Keratinocyte (primary cell): ENCODE measurements at regions not wholly inside any gene's neighbourhood (a gene's known extent, or its start where the extent isn't known, plus 50 kb on each side); places are given as distances from the start of the nearest gene placed in this dataset.
A peak's percentile ranks its signal among the peaks of the same experiment; 100 is the strongest.

Source experiments
- DNase-seq: peaks from one replicate; pipeline ENCODE4 v3.0.0-alpha.2; 2011; ENCODE audit warnings: low read depth, missing footprints, low spot score
- FAIRE-seq: peaks from 2 replicates; lab custom pipeline; 2011; peaks lifted over from hg19 to GRCh38; lab: Jason Lieb, UNC
- H2AFZ ChIP-seq: 2 replicates; pipeline ENCODE4 v1.6.0; 2012; ENCODE audit warnings: low read length, control low read depth, inconsistent platforms; ENCODE audit not compliant: control insufficient read depth
- H3K27ac ChIP-seq: 2 replicates; pipeline ENCODE4 v1.5.1; 2011; ENCODE audit warnings: low read length; ENCODE audit not compliant: control insufficient read depth, insufficient read depth
- H3K27me3 ChIP-seq: 3 replicates; pipeline ENCODE4 v1.6.0; 2011; ENCODE audit warnings: low read length; ENCODE audit not compliant: control insufficient read depth, insufficient read depth; ENCODE audit errors: extremely low read depth
- H3K36me3 ChIP-seq, 2 experiments: 2 replicates in 1 of 2; 3 replicates in 1 of 2; pipeline ENCODE4 v1.5.1; 2011; ENCODE audit warnings: low read length in 2 of 2, mild to moderate bottlenecking in 1 of 2; ENCODE audit not compliant: control insufficient read depth in 2 of 2, insufficient read depth in 2 of 2; ENCODE audit errors: extremely low read depth in 1 of 2
- H3K4me1 ChIP-seq: 3 replicates; pipeline ENCODE4 v1.5.1; 2011; ENCODE audit warnings: low read length; ENCODE audit not compliant: control insufficient read depth, insufficient read depth; ENCODE audit errors: extremely low read depth
- H3K4me2 ChIP-seq: 3 replicates; pipeline ENCODE4 v1.6.0; 2011; ENCODE audit warnings: low read depth, low read length; ENCODE audit not compliant: control insufficient read depth, insufficient read depth; ENCODE audit errors: extremely low read depth
- H3K4me3 ChIP-seq, 3 experiments: fragments of 200-600 bp in 1 of 3; sonication (generic) in 1 of 3; 2 replicates in 2 of 3; 3 replicates in 1 of 3; pipeline ENCODE4 v1.5.1; 2011 to 2016; ENCODE audit warnings: low read length in 3 of 3, mild to moderate bottlenecking in 3 of 3, control low read depth in 2 of 3, inconsistent platforms in 1 of 3, low read depth in 1 of 3, mixed read lengths in 1 of 3, mixed run types in 1 of 3, moderate library complexity in 1 of 3; ENCODE audit not compliant: control insufficient read depth in 2 of 3, insufficient read depth in 2 of 3; ENCODE audit errors: extremely low read depth in 1 of 3
- H3K79me2 ChIP-seq: 2 replicates; pipeline ENCODE4 v1.6.0; 2012; ENCODE audit warnings: low read length; ENCODE audit not compliant: control insufficient read depth, insufficient read depth
- H3K9ac ChIP-seq: 3 replicates; pipeline ENCODE4 v1.6.0; 2011; ENCODE audit warnings: low read length; ENCODE audit not compliant: control insufficient read depth, insufficient read depth; ENCODE audit errors: extremely low read depth
- H3K9me1 ChIP-seq: 3 replicates; pipeline ENCODE4 v1.6.0; 2011; ENCODE audit warnings: low read length; ENCODE audit not compliant: control insufficient read depth, insufficient read depth; ENCODE audit errors: extremely low read depth
- H3K9me3 ChIP-seq: 2 replicates; pipeline ENCODE4 v1.5.1; 2012; ENCODE audit warnings: low read depth, low read length; ENCODE audit not compliant: control insufficient read depth
- H4K20me1 ChIP-seq: 3 replicates; pipeline ENCODE4 v1.6.0; 2011; ENCODE audit warnings: low read length; ENCODE audit not compliant: control insufficient read depth, insufficient read depth; ENCODE audit errors: extremely low read depth
- EZH2 ChIP-seq: IDR thresholded peaks from one replicate; pipeline ENCODE4 v1.6.1; 2012; ENCODE audit warnings: inconsistent platforms, mild to moderate bottlenecking, low read length, moderate library complexity
- dilution Hi-C: fragments of 300-500 bp; cut with MboI; formaldehyde crosslinking; loops from one replicate; pipeline ENCODE4 v1.7.0; 2020; ENCODE audit warnings: low sequenced_read_pairs; ENCODE audit not compliant: extremely low pct_ligation_motif_present
- TF ChIP-seq, protein P1 (sequence below), 3 experiments: IDR thresholded peaks in 1 of 3; conservative IDR thresholded peaks in 1 of 3; optimal IDR thresholded peaks in 1 of 3; 2 replicates in 2 of 3; 3 replicates in 1 of 3; pipeline versions ENCODE3 to v1.5.1; 2011; ENCODE audit warnings: low read length in 3 of 3, mild to moderate bottlenecking in 3 of 3, moderate library complexity in 2 of 3, control low read depth in 1 of 3, inconsistent platforms in 1 of 3; ENCODE audit not compliant: insufficient read depth in 2 of 3; ENCODE audit errors: extremely low read depth in 1 of 3

DNA sequence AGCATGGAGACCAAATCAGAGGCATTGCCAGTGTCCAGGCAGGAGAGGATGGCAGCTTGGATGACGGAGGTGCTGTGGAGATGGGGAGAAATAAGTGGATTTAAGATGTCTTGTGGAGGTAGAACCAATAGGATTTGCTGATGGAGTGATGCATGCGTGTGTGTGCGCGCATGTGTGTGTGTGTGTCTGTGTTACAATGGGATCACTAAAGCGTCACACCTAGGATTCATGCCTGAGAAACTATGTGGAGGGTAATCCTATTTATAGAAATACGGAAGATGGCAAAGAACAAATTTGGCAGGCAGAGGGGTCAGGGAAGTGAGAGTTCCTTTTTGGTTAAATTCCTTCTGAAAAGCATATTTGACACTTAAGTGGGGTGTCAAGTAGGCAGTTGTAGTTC lies 64.8 kb upstream of the ARL8B start:
- Histone ChIP-seq H3K4me1 (no peaks in the 10 kb centered on the region), H3K27me3 (no peaks in the 10 kb centered on the region)

DNA sequence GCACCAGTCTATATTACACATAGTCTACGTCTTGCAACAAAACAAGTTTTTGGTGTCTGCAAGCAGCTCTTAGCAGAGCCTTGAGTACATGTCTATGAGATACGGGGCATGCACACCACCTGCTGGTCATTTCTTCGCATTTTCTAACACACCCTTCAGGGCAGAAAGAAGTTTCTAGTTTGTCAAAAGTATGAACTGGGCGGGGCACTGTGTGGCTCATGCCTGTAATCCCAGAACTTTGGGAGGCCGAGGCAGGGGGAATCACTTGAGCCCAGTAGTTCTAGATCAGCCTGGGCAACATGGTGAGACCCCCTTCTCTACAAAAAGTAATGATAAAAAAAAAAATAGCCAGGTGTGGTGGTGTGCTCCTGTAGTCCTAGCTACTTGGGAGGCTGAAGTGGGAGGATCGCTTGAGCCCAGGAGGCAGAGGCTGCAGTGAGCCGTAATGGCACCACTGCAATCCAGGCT lies 64.2 kb upstream of the ARL8B start:
- FAIRE-seq: peak; percentile 76

More for the DNA sequence above, 64.8 kb upstream of the ARL8B start:
- no peak overlapping the region for H3K4me2 ChIP-seq
- H3K36me3 ChIP-seq: no peaks in the 10 kb centered on the region
- H3K9me3 ChIP-seq: no peaks in the 10 kb centered on the region
- DNase-seq (no peak), FAIRE-seq (no peak)
- H4K20me1 ChIP-seq: no peaks in the 10 kb centered on the region
- H3K79me2 ChIP-seq: no peaks in the 10 kb centered on the region
- H3K4me3 ChIP-seq: no peak overlapping the region
- no peaks in the 10 kb centered on the region for H3K9me1 ChIP-seq
- H3K27ac ChIP-seq: no peak overlapping the region
- no peak overlapping the region for H2AFZ ChIP-seq
- no peak overlapping the region for H3K9ac ChIP-seq
- TF ChIP-seq EZH2: no peak
- TF ChIP-seq, protein P1, sequence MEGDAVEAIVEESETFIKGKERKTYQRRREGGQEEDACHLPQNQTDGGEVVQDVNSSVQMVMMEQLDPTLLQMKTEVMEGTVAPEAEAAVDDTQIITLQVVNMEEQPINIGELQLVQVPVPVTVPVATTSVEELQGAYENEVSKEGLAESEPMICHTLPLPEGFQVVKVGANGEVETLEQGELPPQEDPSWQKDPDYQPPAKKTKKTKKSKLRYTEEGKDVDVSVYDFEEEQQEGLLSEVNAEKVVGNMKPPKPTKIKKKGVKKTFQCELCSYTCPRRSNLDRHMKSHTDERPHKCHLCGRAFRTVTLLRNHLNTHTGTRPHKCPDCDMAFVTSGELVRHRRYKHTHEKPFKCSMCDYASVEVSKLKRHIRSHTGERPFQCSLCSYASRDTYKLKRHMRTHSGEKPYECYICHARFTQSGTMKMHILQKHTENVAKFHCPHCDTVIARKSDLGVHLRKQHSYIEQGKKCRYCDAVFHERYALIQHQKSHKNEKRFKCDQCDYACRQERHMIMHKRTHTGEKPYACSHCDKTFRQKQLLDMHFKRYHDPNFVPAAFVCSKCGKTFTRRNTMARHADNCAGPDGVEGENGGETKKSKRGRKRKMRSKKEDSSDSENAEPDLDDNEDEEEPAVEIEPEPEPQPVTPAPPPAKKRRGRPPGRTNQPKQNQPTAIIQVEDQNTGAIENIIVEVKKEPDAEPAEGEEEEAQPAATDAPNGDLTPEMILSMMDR (optimal IDR thresholded peaks at IDR 0.05 in 1 of 3, IDR thresholded peaks at IDR 0.05 in 1 of 3, conservative IDR thresholded peaks at IDR 0.05 in 1 of 3; ENCODE audit: extremely low read depth in 1 of 3, insufficient read depth in 2 of 3, low read length in 3 of 3): no peak
- dilution Hi-C loops: no loop called here

More for the DNA sequence above, 64.2 kb upstream of the ARL8B start:
- no peaks in the 10 kb centered on the region for H3K79me2 ChIP-seq
- DNase-seq: peak; percentile 73
- H2AFZ ChIP-seq: no peak overlapping the region
- no peak overlapping the region for H3K4me2 ChIP-seq
- H3K27ac ChIP-seq: no peak overlapping the region
- no peaks in the 10 kb centered on the region for H3K4me1 ChIP-seq
- TF ChIP-seq, protein P1 (optimal IDR thresholded peaks at IDR 0.05 in 1 of 3, IDR thresholded peaks at IDR 0.05 in 1 of 3, conservative IDR thresholded peaks at IDR 0.05 in 1 of 3; ENCODE audit: extremely low read depth in 1 of 3, insufficient read depth in 2 of 3, low read length in 3 of 3): peak; percentile 64 to 80 (median 80)
- no peak for TF ChIP-seq EZH2
- H3K9me3 ChIP-seq: no peaks in the 10 kb centered on the region
- H3K9me1 ChIP-seq: no peaks in the 10 kb centered on the region
- H3K36me3 ChIP-seq: no peaks in the 10 kb centered on the region
- H3K9ac ChIP-seq: no peak overlapping the region
- dilution Hi-C loops: no loop called here
- no peaks in the 10 kb centered on the region for H4K20me1 ChIP-seq
- no peak overlapping the region for H3K4me3 ChIP-seq
- no peaks in the 10 kb centered on the region for H3K27me3 ChIP-seq
